Colonic mucosa (tissue), 4 donors: ENCODE measurements at regions not wholly inside any gene's neighbourhood (a gene's known extent, or its start where the extent isn't known, plus 50 kb on each side); places are given as distances from the start of the nearest gene placed in this dataset.

Experiments
- DNase-seq: peaks from one replicate; pipeline ENCODE4 v3.0.0-alpha.2; 2020
- H3K27ac ChIP-seq: fragments of 200-600 bp; one replicate; pipeline ENCODE4 v1.8.0; 2021
- H3K27me3 ChIP-seq: fragments of 200-600 bp; one replicate; pipeline ENCODE4 v1.8.0; 2021
- H3K36me3 ChIP-seq: fragments of 200-600 bp; one replicate; pipeline ENCODE4 v1.8.0; 2021
- H3K4me1 ChIP-seq: fragments of 200-600 bp; one replicate; pipeline ENCODE4 v1.8.0; 2021; ENCODE audit warnings: mild to moderate bottlenecking
- H3K4me3 ChIP-seq: fragments of 200-600 bp; one replicate; pipeline ENCODE4 v1.8.0; 2021
- H3K9ac ChIP-seq, 2 donors: one replicate each; pipeline ENCODE4 v1.7.0; 2013; ENCODE audit warnings: control low read depth in 2 of 2, low read depth in 2 of 2, low read length in 2 of 2
- H3K9me3 ChIP-seq: fragments of 200-600 bp; one replicate; pipeline ENCODE4 v1.8.0; 2021
- intact Hi-C: fragments of 100-400 bp; cut with DNase I; formaldehyde crosslinking; loops from one replicate; pipeline ENCODE4 v1.14.1; 2022
- TF ChIP-seq, protein P1 (sequence below): fragments of 200-600 bp; IDR thresholded peaks from one replicate; pipeline ENCODE4 v1.8.0; 2022; ENCODE audit warnings: antibody characterized with exemption, mild to moderate bottlenecking
- donor health status: healthy.
- donor health status: DM: no; HTN: no; CAD: no.
- donor health status: DM: no; HTN: no; CAD: no.

DNA sequence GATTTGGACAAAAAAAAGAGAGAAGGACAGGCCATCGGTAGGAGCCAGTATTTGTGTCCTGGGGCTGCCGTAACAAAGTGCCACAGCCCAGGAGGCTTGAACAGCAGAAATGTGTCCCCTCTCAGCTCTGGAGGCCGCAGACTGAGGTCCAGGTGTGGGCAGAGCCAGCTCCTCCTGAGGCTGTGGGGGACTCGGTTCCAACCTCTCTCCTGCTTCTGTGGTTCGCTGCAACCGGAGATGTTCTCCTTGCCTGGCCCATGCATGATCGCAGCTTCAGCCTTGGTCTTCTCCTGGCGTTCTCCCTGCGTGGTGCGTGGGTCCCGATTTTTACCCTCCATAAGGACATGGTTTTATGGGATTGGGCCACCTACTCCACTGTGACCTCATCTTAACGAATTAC lies 85.9 kb upstream of the SOX1 start:
- no peaks in the 10 kb centered on the region for H3K4me1 ChIP-seq
- no peak overlapping the region for H3K4me3 ChIP-seq
- no peaks in the 10 kb centered on the region for H3K9me3 ChIP-seq
- H3K9ac ChIP-seq: no peak overlapping the region
- TF ChIP-seq, protein P1, sequence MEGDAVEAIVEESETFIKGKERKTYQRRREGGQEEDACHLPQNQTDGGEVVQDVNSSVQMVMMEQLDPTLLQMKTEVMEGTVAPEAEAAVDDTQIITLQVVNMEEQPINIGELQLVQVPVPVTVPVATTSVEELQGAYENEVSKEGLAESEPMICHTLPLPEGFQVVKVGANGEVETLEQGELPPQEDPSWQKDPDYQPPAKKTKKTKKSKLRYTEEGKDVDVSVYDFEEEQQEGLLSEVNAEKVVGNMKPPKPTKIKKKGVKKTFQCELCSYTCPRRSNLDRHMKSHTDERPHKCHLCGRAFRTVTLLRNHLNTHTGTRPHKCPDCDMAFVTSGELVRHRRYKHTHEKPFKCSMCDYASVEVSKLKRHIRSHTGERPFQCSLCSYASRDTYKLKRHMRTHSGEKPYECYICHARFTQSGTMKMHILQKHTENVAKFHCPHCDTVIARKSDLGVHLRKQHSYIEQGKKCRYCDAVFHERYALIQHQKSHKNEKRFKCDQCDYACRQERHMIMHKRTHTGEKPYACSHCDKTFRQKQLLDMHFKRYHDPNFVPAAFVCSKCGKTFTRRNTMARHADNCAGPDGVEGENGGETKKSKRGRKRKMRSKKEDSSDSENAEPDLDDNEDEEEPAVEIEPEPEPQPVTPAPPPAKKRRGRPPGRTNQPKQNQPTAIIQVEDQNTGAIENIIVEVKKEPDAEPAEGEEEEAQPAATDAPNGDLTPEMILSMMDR: no peak
- H3K27ac ChIP-seq: no peak overlapping the region
- no peaks in the 10 kb centered on the region for H3K27me3 ChIP-seq
- DNase-seq: no peak
- intact Hi-C loops: no loop called here
- H3K36me3 ChIP-seq: no peaks in the 10 kb centered on the region

DNA sequence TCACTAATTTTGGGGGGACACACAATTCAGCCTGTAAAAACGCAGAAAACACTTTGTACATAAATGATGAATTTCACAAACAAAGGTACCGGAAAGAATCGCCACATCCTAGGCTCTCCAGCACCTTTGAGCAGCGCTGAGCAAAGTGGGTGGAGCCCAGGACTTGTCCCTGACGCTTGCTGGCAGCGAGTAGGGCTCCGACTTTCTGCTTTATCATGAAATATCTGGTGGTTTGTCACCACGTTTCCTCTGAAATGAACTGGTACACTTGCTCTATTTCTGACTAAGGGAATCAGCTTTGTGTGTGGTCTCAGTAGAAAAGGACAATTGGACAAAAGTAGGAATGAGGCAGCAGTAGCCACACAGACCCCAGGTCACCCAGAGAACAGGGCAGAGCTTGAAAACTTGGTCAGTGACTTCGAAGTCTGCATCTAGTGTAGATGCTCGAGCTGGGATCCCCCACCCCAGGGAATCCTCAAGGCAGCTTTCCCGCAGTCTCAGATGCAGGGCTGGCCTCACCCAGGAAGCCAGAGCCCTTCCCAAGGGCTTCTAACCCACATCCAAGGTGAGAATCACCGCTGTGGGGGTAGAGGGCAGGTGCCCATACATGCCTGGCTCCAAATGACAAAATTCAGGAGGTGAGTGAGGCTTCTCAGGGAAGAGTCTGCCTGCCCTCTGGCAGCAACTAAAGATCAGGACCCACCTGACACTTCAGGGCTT lies 85.3 kb upstream of the SOX1 start:
- H3K4me3 ChIP-seq: no peak overlapping the region
- DNase-seq: no peak
- no peaks in the 10 kb centered on the region for H3K27me3 ChIP-seq
- H3K36me3 ChIP-seq: no peaks in the 10 kb centered on the region
- intact Hi-C loops: no loop called here
- no peaks in the 10 kb centered on the region for H3K4me1 ChIP-seq
- TF ChIP-seq, protein P1: no peak
- H3K9me3 ChIP-seq: no peaks in the 10 kb centered on the region
- no peak overlapping the region for H3K27ac ChIP-seq
- no peak overlapping the region for H3K9ac ChIP-seq

DNA sequence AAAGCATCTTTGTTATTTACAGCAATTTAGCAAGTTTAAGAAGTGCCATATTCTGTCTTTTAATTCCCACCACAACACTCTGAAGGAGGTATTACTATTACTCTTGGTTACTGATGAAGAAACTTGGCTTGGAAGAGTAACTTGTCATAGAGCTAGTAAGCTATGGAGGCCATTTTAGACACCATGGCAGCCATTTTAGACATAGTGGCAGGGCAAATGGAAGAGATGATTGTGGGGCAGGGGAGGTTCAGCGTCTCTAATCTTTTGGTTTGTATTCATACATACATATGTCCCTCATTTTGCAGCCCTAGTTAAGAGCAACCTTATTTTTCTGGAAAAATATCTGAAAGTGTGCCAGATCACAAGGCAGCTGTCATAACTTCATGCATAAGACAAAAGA lies 82.6 kb upstream of the SOX1 start:
- no peak overlapping the region for H3K4me3 ChIP-seq
- H3K27me3 ChIP-seq: no peaks in the 10 kb centered on the region
- no peaks in the 10 kb centered on the region for H3K36me3 ChIP-seq
- TF ChIP-seq, protein P1: no peak
- H3K4me1 ChIP-seq: no peaks in the 10 kb centered on the region
- H3K27ac ChIP-seq: no peak overlapping the region
- intact Hi-C loops: no loop called here
- DNase-seq: no peak
- H3K9me3 ChIP-seq: no peaks in the 10 kb centered on the region
- H3K9ac ChIP-seq: no peak overlapping the region

DNA sequence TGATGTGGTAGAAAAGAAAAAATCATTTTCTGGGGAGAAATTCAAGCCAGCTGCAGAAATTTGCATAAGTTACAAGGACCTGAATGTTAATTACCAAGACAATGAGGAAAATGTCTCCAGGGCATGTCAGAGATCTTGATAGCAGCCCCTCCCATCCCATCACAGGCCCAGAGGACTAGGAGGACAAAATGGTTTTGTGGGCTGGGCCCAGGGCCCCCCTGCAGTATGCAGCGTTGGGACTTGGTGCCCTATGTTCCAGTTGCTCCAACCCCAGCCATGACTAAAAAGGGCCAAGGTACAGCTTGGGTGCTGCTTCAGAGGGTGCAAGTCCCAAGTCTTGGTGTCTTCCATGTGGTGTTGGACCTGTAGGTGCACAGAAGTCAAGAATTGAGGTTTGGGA lies 76.6 kb upstream of the SOX1 start:
- no peak overlapping the region for H3K9ac ChIP-seq
- DNase-seq: no peak
- H3K27ac ChIP-seq: no peak overlapping the region
- intact Hi-C loops: no loop called here
- H3K4me3 ChIP-seq: no peak overlapping the region
- H3K27me3 ChIP-seq: no peaks in the 10 kb centered on the region
- H3K36me3 ChIP-seq: no peaks in the 10 kb centered on the region
- TF ChIP-seq, protein P1: no peak
- H3K9me3 ChIP-seq: no peaks in the 10 kb centered on the region
- no peaks in the 10 kb centered on the region for H3K4me1 ChIP-seq

DNA sequence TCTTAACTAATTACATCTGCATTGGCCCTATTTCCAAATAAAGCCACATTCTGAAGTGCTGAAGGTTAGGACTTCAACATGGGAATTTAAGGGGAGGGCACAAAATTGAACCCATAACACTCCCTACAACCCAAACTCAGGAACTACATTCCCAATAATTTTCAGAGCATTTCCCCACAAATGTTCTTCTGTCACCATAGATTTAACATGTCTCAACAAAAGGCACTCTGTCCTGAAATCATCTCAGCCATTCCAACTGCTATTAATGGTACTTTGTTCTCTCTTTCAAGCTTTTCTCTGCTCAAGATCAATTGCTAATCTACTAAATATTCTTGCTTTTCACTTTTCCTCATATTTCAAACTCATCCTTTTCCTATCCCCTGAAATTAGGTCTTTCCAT lies 74.0 kb upstream of the SOX1 start:
- Histone ChIP-seq H3K27ac (no peak overlapping the region), H3K4me1 (no peaks in the 10 kb centered on the region), H3K4me3 (no peak overlapping the region), H3K9ac (no peak overlapping the region), H3K9me3 (no peaks in the 10 kb centered on the region), H3K27me3 (no peaks in the 10 kb centered on the region), H3K36me3 (no peaks in the 10 kb centered on the region)
- no peak for DNase-seq
- intact Hi-C loops: no loop called here
- TF ChIP-seq, protein P1: no peak
